Neuronal stem cell (in vitro differentiated cells): ENCODE measurements at regions not wholly inside any gene's neighbourhood (a gene's known extent, or its start where the extent isn't known, plus 50 kb on each side); places are given as distances from the start of the nearest gene placed in this dataset.

Experiments
- DNase-seq: peaks from one replicate; pipeline ENCODE4 v3.0.0-alpha.2; 2013; ENCODE audit warnings: low spot score
- H2AFZ ChIP-seq: one replicate; pipeline ENCODE4 v1.6.1; 2013; ENCODE audit warnings: mild to moderate bottlenecking, low read length, inconsistent platforms
- H2AK5ac ChIP-seq: 2 replicates; pipeline ENCODE4 v1.6.1; 2013; ENCODE audit warnings: low read depth, mild to moderate bottlenecking, inconsistent platforms, low read length, moderate library complexity, mixed read lengths
- H2BK120ac ChIP-seq: 2 replicates; pipeline ENCODE4 v1.6.1; 2013; ENCODE audit warnings: low read depth, mild to moderate bottlenecking, inconsistent platforms, low read length, moderate library complexity, mixed read lengths
- H2BK12ac ChIP-seq: one replicate; pipeline ENCODE4 v1.6.1; 2013; ENCODE audit warnings: low read length, inconsistent platforms
- H2BK15ac ChIP-seq: 2 replicates; pipeline ENCODE4 v1.6.1; 2013; ENCODE audit warnings: mild to moderate bottlenecking, low read length, inconsistent platforms, mixed read lengths
- H2BK5ac ChIP-seq: one replicate; pipeline ENCODE4 v1.6.1; 2013; ENCODE audit warnings: inconsistent platforms, mild to moderate bottlenecking, low read length, moderate library complexity
- H3K14ac ChIP-seq: one replicate; pipeline ENCODE4 v1.6.1; 2013; ENCODE audit warnings: low read length, inconsistent platforms
- H3K18ac ChIP-seq: 2 replicates; pipeline ENCODE4 v1.6.1; 2013; ENCODE audit warnings: low read length, inconsistent platforms
- H3K23ac ChIP-seq: 2 replicates; pipeline ENCODE4 v1.6.1; 2013; ENCODE audit warnings: low read depth, mild to moderate bottlenecking, mixed read lengths, low read length, inconsistent platforms; ENCODE audit not compliant: poor library complexity
- H3K27ac ChIP-seq: replicated peaks from 3 replicates; pipeline ENCODE4 v1.5.1; 2013; ENCODE audit warnings: low read length, inconsistent platforms
- H3K27me3 ChIP-seq, 3 experiments: 2 replicates each; pipeline ENCODE4 v1.6.1; 2013; ENCODE audit warnings: low read length in 3 of 3, mild to moderate bottlenecking in 2 of 3, inconsistent platforms in 1 of 3, low read depth in 1 of 3, mixed read lengths in 1 of 3, moderate library complexity in 1 of 3; ENCODE audit not compliant: control insufficient read depth in 3 of 3, insufficient read depth in 3 of 3
- H3K36me3 ChIP-seq, 2 donors: replicated peaks in 1 of 2; 2 replicates each; pipeline ENCODE4 v1.6.1; 2013; ENCODE audit warnings: low read length in 2 of 2; ENCODE audit not compliant: control insufficient read depth in 2 of 2, insufficient read depth in 2 of 2
- H3K4ac ChIP-seq: 2 replicates; pipeline ENCODE4 v1.6.1; 2013; ENCODE audit warnings: inconsistent platforms, mild to moderate bottlenecking, low read length, moderate library complexity
- H3K4me1 ChIP-seq, 2 donors: 1 replicate in 1 of 2; 2 replicates in 1 of 2; pipeline ENCODE4 v1.6.1; 2013; ENCODE audit warnings: low read length in 2 of 2, low read depth in 1 of 2; ENCODE audit not compliant: control insufficient read depth in 2 of 2, insufficient read depth in 1 of 2
- H3K4me2 ChIP-seq: one replicate; pipeline ENCODE4 v1.6.1; 2013; ENCODE audit warnings: mild to moderate bottlenecking, low read length, inconsistent platforms; ENCODE audit not compliant: insufficient read depth, poor library complexity, severe bottlenecking
- H3K4me3 ChIP-seq, 2 donors: 2 replicates each; pipeline ENCODE4 v1.5.1; 2013; ENCODE audit warnings: low read length in 2 of 2, mild to moderate bottlenecking in 2 of 2, inconsistent platforms in 1 of 2, moderate library complexity in 1 of 2
- H3K79me1 ChIP-seq: one replicate; pipeline ENCODE4 v1.6.1; 2013; ENCODE audit warnings: low read depth, mild to moderate bottlenecking, inconsistent platforms, low read length, moderate library complexity
- H3K9ac ChIP-seq: one replicate; pipeline ENCODE4 v1.6.1; 2013; ENCODE audit warnings: mild to moderate bottlenecking, low read depth, low read length, inconsistent platforms; ENCODE audit not compliant: poor library complexity
- H3K9me3 ChIP-seq, 2 donors: replicated peaks in 1 of 2; 2 replicates each; pipeline versions ENCODE3 to v1.6.1; 2013; ENCODE audit warnings: low read length in 2 of 2, mild to moderate bottlenecking in 2 of 2, inconsistent platforms in 1 of 2, low read depth in 1 of 2, mixed read lengths in 1 of 2, moderate library complexity in 1 of 2; ENCODE audit not compliant: control insufficient read depth in 2 of 2, insufficient read depth in 1 of 2
- H4K8ac ChIP-seq: one replicate; pipeline ENCODE4 v1.6.1; 2013; ENCODE audit warnings: low read depth, mild to moderate bottlenecking, inconsistent platforms, low read length, moderate library complexity
- H4K91ac ChIP-seq: one replicate; pipeline ENCODE4 v1.6.1; 2013; ENCODE audit warnings: low read length, low read depth, mild to moderate bottlenecking, inconsistent platforms; ENCODE audit not compliant: poor library complexity
- WGBS, 2 donors: extraction: QIAGEN DNeasy Blood & Tissue Kit; methylation state at CpG; one replicate each; pipeline ENCODE4 v1.1.7; 2013; ENCODE audit warnings: missing lambda C conversion rate in 2 of 2, mixed read lengths in 1 of 2; ENCODE audit not compliant: insufficient read length in 2 of 2, insufficient replicate concordance in 1 of 2; ENCODE audit errors: extremely low coverage in 2 of 2; 5-methylcytosine and 5-hydroxymethylcytosine counted together

- Histone ChIP-seq H2AFZ (no peak overlapping the region), H3K4me3 (no peak overlapping the region), H2BK12ac (no peak overlapping the region), H3K79me1 (no peaks in the 10 kb centered on the region), H3K9me3 (no peaks in the 10 kb centered on the region), H3K4me2 (no peak overlapping the region), H3K18ac (no peak overlapping the region), H4K8ac (no peak overlapping the region), H2BK5ac (no peak overlapping the region), H3K23ac (no peak overlapping the region), H3K27me3 (no peaks in the 10 kb centered on the region), H3K36me3 (no peaks in the 10 kb centered on the region), H4K91ac (no peak overlapping the region), H3K4ac (no peak overlapping the region), H3K9ac (no peak overlapping the region), H3K4me1 (no peaks in the 10 kb centered on the region), H2AK5ac (no peak overlapping the region), H3K27ac (no peak overlapping the region), H3K14ac (no peak overlapping the region), H2BK120ac (no peak overlapping the region), H2BK15ac (no peak overlapping the region)
- DNase-seq, result no peak
- WGBS, 2 donors, result no CpG with 5 or more reads among the region's 4 CpGs
Measured at GRCh38 chr14:83140756-83141155, 1607.1 kb upstream of the SEL1L start.

- no peak overlapping the region for H2BK15ac ChIP-seq
- no peak overlapping the region for H2BK120ac ChIP-seq
- no peak overlapping the region for H3K4me2 ChIP-seq
- no peak overlapping the region for H2AK5ac ChIP-seq
- DNase-seq, result no peak
- H3K23ac ChIP-seq, result no peak overlapping the region
- no peak overlapping the region for H3K14ac ChIP-seq
- no peaks in the 10 kb centered on the region for H3K36me3 ChIP-seq
- no peak overlapping the region for H3K27ac ChIP-seq
- H3K4ac ChIP-seq, result no peak overlapping the region
- H3K27me3 ChIP-seq, result no peaks in the 10 kb centered on the region
- no peak overlapping the region for H2BK5ac ChIP-seq
- H4K8ac ChIP-seq, result no peak overlapping the region
- H4K91ac ChIP-seq, result no peak overlapping the region
- H2AFZ ChIP-seq, result no peak overlapping the region
- no peaks in the 10 kb centered on the region for H3K4me1 ChIP-seq
- no peaks in the 10 kb centered on the region for H3K9me3 ChIP-seq
- no peak overlapping the region for H3K18ac ChIP-seq
- no CpG with 5 or more reads among the region's 3 CpGs for WGBS, 2 donors
- H2BK12ac ChIP-seq, result no peak overlapping the region
- no peak overlapping the region for H3K9ac ChIP-seq
- no peaks in the 10 kb centered on the region for H3K79me1 ChIP-seq
- H3K4me3 ChIP-seq, result no peak overlapping the region
Measured at GRCh38 chr14:83147006-83147405, 1613.4 kb upstream of the SEL1L start.

DNA sequence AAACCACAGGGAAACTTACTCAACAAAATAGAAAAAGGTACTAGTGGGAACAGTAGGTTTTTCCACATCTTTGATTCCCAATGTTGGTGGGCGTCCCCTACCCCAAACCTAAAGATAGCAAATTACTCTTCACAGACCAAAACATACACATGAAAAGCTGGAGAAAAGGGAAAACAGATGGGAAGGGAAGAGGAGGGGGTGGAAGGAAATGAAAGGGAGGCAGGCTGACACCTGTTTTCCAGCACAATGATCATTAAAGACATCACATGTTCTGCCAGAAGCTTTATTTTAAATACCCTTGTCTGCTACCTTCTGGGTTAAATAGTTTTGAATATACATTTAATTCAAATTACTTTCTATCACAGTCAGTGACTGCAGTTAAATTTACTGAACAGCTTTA is 1617.9 kb upstream of the SEL1L start:
- Histone ChIP-seq H3K14ac (no peak overlapping the region), H3K79me1 (no peaks in the 10 kb centered on the region), H3K9me3 (no peaks in the 10 kb centered on the region), H3K4ac (no peak overlapping the region), H2BK120ac (no peak overlapping the region), H3K27me3 (no peaks in the 10 kb centered on the region), H3K4me1 (no peaks in the 10 kb centered on the region), H4K91ac (no peak overlapping the region), H4K8ac (no peak overlapping the region), H3K36me3 (no peaks in the 10 kb centered on the region), H3K4me2 (no peak overlapping the region), H3K27ac (no peak overlapping the region), H3K18ac (no peak overlapping the region), H3K9ac (no peak overlapping the region), H3K23ac (no peak overlapping the region), H2BK15ac (no peak overlapping the region), H2AK5ac (no peak overlapping the region), H2AFZ (no peak overlapping the region), H2BK12ac (no peak overlapping the region), H3K4me3 (no peak overlapping the region), H2BK5ac (no peak overlapping the region)
- no CpG with 5 or more reads among the region's 1 CpG for WGBS, 2 donors
- no peak for DNase-seq

DNA sequence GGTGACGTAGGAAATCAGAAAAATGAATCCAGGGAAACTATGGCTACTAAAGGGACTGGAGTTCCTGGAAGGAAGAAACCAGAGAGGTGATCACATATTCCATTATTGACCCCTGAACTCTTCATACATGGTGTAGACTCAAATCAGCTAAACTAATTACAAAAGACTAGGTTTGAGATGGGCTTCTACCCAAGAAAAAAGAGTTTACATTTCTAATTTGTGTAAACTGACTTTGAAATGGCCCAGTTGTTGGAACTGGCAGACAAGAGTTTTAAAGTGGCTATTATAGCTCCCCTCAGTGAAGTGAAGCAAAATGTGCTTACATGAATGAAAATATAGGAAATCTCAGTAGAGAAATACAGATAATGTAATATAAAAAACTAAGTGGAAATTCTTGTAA is 1619.4 kb upstream of the SEL1L start:
- no peak overlapping the region for H2AFZ ChIP-seq

More for the DNA sequence above, 1619.4 kb upstream of the SEL1L start:
- Histone ChIP-seq H2BK5ac (no peak overlapping the region), H2BK120ac (no peak overlapping the region), H3K27ac (no peak overlapping the region), H3K23ac (no peak overlapping the region), H3K9ac (no peak overlapping the region), H3K4me1 (no peaks in the 10 kb centered on the region), H2BK15ac (no peak overlapping the region), H3K14ac (no peak overlapping the region), H3K4me2 (no peak overlapping the region), H3K4me3 (no peak overlapping the region), H4K91ac (no peak overlapping the region), H3K4ac (no peak overlapping the region), H3K36me3 (no peaks in the 10 kb centered on the region), H4K8ac (no peak overlapping the region), H2AK5ac (no peak overlapping the region), H2BK12ac (no peak overlapping the region), H3K79me1 (no peaks in the 10 kb centered on the region), H3K9me3 (no peaks in the 10 kb centered on the region), H3K18ac (no peak overlapping the region), H3K27me3 (no peaks in the 10 kb centered on the region)
- WGBS, 2 donors, result no CpG with 5 or more reads among the region's 1 CpG
- no peak for DNase-seq
